Ishikawa (cell line): ENCODE measurements at regions not wholly inside any gene's neighbourhood (a gene's known extent, or its start where the extent isn't known, plus 50 kb on each side); places are given as distances from the start of the nearest gene placed in this dataset.

Experiments
- CEBPB ChIP-seq: IDR thresholded peaks from 2 replicates; pipeline ENCODE4 v1.6.1; 2012
- CREB1 ChIP-seq: IDR thresholded peaks from 2 replicates; pipeline ENCODE4 v1.6.1; 2012; ENCODE audit warnings: low read depth
- EGR1 ChIP-seq: IDR thresholded peaks from 2 replicates; pipeline ENCODE4 v1.6.1; 2012
- EP300 ChIP-seq: IDR thresholded peaks from 2 replicates; pipeline ENCODE4 v1.6.1; 2012; ENCODE audit warnings: borderline replicate concordance
- FOXM1 ChIP-seq: IDR thresholded peaks from 2 replicates; pipeline ENCODE4 v1.6.1; 2012; ENCODE audit warnings: low read depth, borderline replicate concordance
- MAX ChIP-seq: IDR thresholded peaks from 2 replicates; pipeline ENCODE4 v1.6.1; 2012
- NFIC ChIP-seq: IDR thresholded peaks from 2 replicates; pipeline ENCODE4 v1.6.1; 2012
- RAD21 ChIP-seq: IDR thresholded peaks from 2 replicates; pipeline ENCODE4 v1.6.1; 2012; ENCODE audit warnings: low read depth
- REST ChIP-seq: IDR thresholded peaks from 2 replicates; pipeline ENCODE4 v1.6.1; 2012; ENCODE audit warnings: low read depth, mild to moderate bottlenecking
- TAF1 ChIP-seq: IDR thresholded peaks from 2 replicates; pipeline ENCODE4 v1.6.1; 2012; ENCODE audit warnings: low read depth, mild to moderate bottlenecking
- TCF12 ChIP-seq: IDR thresholded peaks from 2 replicates; pipeline ENCODE4 v1.6.1; 2012; ENCODE audit warnings: low read depth
- TEAD4 ChIP-seq: IDR thresholded peaks from 2 replicates; pipeline ENCODE4 v1.6.1; 2012
- USF1 ChIP-seq: IDR thresholded peaks from 2 replicates; pipeline ENCODE4 v1.6.1; 2012
- YY1 ChIP-seq: IDR thresholded peaks from 2 replicates; pipeline ENCODE4 v1.6.1; 2012; ENCODE audit warnings: low read depth
- ZBTB7A ChIP-seq: IDR thresholded peaks from 2 replicates; pipeline ENCODE4 v1.6.1; 2012; ENCODE audit warnings: low read depth

GRCh38 chr2:79271456-79271855 is 111.9 kb upstream of the REG3A start:
- TF ChIP-seq YY1: no peak
- TF ChIP-seq TCF12: no peak
- no peak for TF ChIP-seq MAX
- no peak for TF ChIP-seq CEBPB
- no peak for TF ChIP-seq USF1
- TF ChIP-seq CREB1: no peak
- TF ChIP-seq ZBTB7A: no peak
- no peak for TF ChIP-seq EGR1

- TF ChIP-seq FOXM1 (no peak), RAD21 (no peak), EP300 (no peak), NFIC (no peak), USF1 (no peak), EGR1 (no peak), CREB1 (no peak), TAF1 (no peak), MAX (no peak), YY1 (no peak), ZBTB7A (no peak), REST (no peak), CEBPB (no peak), TCF12 (no peak), TEAD4 (no peak)
Observed at GRCh38 chr2:79260848-79261247, 101.3 kb upstream of the REG3A start.

- no peak for TF ChIP-seq RAD21
- TF ChIP-seq USF1: no peak
Observed at GRCh38 chr2:79259959-79260358, 100.4 kb upstream of the REG3A start.

GRCh38 chr2:79259296-79259695 is 99.7 kb upstream of the REG3A start:
- TF ChIP-seq EP300 (no peak), TAF1 (no peak), CEBPB (no peak), REST (no peak), TEAD4 (no peak), TCF12 (no peak), YY1 (no peak), MAX (no peak), EGR1 (no peak), USF1 (no peak), NFIC (no peak), ZBTB7A (no peak), CREB1 (no peak), FOXM1 (no peak), RAD21 (no peak)

- TF ChIP-seq CREB1 (no peak), TCF12 (no peak), CEBPB (no peak), REST (no peak), MAX (no peak), EGR1 (no peak), FOXM1 (no peak), USF1 (no peak), TEAD4 (no peak), YY1 (no peak), RAD21 (no peak), TAF1 (no peak), NFIC (no peak)
Observed at GRCh38 chr2:79253243-79253774, 93.8 kb upstream of the REG3A start.
